Mammary epithelial cell (primary cell): ENCODE measurements at regions not wholly inside any gene's neighbourhood (a gene's known extent, or its start where the extent isn't known, plus 50 kb on each side); places are given as distances from the start of the nearest gene placed in this dataset.

Experiments
- CTCF ChIP-seq, 2 donors: IDR thresholded peaks in 1 of 2; conservative IDR thresholded peaks in 1 of 2; 2 replicates each; pipeline ENCODE4 v1.5.1; 2011 to 2012; ENCODE audit warnings: inconsistent platforms in 2 of 2, low read length in 2 of 2, mild to moderate bottlenecking in 2 of 2, control low read depth in 1 of 2, low read depth in 1 of 2; ENCODE audit not compliant: insufficient read depth in 1 of 2; ENCODE audit errors: extremely low read depth in 1 of 2
- EZH2 ChIP-seq: IDR thresholded peaks from 2 replicates; pipeline ENCODE4 v1.6.1; 2012; ENCODE audit warnings: low read length, inconsistent platforms, borderline replicate concordance

GRCh38 chr7:124323597-124323996, 290.7 kb upstream of the TMEM229A start:
- no peak for TF ChIP-seq CTCF (conservative IDR thresholded peaks at IDR 0.05 in 1 of 2, IDR thresholded peaks at IDR 0.05 in 1 of 2; ENCODE audit: extremely low read depth in 1 of 2, insufficient read depth in 1 of 2, low read depth in 1 of 2, low read length in 2 of 2)
- TF ChIP-seq EZH2: no peak
